Kidney tubule cell (primary cell): ENCODE measurements at regions not wholly inside any gene's neighbourhood (a gene's known extent, or its start where the extent isn't known, plus 50 kb on each side); places are given as distances from the start of the nearest gene placed in this dataset.

Experiments used
- DNase-seq: peaks from one replicate; pipeline ENCODE4 v3.0.0-alpha.2; 2018; ENCODE audit warnings: low spot score

DNA sequence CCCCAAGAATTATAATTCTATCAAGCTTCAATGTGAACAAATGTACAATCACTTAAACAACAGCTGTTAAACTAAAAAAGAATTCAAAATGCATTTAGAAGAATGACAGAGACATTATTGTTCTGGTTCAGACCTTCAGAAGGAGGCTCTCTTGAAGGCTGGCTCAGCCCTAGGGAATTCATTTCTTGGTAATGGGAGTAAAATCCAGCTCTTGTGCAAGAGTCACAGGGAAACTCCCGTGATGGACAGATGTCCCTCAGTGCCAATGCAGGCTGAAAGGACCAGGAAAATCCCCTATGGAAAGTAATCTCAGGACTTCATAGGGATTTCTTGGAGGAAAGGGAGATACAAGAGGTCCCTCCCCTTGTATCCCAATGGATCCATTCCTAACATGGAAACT lies 149.9 kb upstream of the STT3B start:
- no peak for DNase-seq

DNA sequence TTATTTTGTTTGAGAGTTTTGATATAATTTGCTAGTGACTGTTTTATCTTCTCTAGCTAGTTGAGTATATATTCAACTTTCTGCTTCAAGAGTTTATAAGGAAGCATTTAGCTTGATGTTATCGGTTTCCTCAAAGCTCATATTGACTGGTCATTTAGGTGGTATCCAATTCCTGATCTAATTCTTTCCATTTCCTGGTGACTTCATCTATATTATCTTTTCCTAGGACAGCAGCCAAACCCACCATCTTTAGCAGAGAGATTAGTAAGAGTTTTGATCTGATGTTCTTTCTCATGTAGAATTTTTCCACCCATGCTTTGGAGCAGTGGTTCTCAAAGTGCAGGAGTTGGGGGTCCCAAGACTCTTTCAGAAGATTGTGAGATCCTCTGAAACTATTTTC lies 148.6 kb upstream of the STT3B start:
- DNase-seq, result no peak

DNA sequence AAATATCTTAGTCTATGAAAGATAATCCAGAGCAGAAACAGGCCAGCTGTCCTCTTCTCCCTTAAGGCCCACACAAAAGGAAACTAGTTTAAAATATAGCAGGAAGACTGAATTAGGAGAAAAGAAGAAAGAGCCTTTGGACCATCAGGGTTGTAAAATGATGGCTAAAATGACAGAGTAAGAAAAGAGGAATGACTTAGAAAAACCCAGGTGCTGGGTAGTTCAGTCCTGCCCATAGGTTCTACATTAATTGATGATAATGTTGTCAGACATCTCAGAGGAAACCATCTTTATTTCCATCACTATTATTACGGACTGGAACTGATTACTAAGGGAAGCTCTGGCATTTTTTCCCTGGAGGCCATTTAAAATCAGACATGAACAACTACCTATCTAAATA lies 142.8 kb upstream of the STT3B start:
- DNase-seq, result no peak

DNA sequence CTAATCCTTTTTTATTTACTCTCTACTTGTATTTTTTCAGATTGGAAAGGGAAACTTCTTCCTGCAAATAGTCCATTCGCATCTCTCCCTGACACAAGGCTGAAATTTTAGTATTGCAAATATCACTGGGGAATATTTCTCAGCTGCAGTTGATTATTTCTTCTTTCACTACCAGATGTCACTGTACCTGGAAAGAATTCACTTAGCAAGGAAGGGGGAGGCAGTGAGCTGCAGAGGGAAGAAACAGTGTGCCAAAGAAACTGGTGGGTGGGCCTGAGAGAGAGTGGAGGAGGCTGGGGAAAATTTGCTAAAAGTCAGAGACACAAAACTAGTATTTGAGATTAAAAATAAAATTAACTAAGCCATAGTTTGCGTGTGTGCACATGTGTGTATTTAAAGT lies 142.3 kb upstream of the STT3B start:
- DNase-seq, result no peak

DNA sequence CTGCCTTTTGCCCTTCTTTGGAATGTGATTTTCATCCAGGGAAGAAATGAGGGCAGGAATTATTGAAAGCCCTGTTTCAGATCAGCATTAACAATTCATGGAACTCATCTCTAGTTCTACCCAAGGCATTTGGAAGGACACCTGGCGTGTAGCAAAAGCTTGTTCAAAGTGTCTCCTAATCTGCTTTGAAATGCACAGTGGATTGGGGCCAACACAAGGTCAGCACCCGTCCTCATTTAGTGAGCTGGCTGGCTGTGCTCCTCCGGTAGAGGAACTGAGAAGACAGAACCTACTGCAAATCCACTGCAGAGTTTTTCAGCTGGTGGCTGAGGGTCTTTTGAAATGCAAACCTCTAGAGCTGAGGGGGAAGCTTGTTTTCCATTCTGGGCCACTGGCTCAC lies 141.6 kb upstream of the STT3B start:
- no peak for DNase-seq

DNA sequence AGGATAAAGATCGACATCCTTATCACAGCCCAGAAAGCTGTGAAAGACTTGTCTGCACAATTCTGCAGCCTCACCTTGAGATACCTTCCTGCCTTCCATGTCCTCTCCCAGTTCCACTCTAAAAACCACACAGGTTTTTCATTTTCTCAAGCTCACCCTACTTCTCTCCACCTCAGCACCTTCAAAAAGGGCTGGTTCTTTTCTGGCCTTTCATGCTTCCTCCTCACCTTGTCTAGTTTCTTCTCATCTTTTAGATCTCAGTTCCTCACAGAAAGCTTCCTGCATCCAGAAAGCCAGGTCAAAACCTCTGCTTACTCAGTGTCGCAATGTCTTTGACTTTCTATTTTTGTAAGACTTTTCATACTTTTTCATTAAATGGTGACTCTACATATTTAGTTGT lies 140.2 kb upstream of the STT3B start:
- DNase-seq, result no peak

DNA sequence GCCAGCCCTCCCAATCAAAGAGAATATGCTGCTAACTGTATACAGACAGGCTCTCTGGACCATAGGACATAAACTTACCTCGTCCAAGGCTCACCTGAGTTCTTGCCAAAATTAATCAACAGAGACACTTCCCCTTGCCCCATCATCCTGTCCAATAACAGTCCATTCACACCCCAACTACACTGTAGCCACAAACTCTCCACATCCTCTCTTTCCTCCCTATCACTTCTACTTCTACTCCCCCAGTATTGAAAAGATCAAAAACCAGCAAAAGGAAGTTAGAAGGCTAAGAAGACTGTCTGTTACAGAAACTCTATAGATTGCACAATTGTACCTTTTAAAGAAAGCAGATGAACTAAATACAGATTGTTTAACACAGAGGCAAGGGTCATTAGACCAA lies 133.5 kb upstream of the STT3B start:
- no peak for DNase-seq

DNA sequence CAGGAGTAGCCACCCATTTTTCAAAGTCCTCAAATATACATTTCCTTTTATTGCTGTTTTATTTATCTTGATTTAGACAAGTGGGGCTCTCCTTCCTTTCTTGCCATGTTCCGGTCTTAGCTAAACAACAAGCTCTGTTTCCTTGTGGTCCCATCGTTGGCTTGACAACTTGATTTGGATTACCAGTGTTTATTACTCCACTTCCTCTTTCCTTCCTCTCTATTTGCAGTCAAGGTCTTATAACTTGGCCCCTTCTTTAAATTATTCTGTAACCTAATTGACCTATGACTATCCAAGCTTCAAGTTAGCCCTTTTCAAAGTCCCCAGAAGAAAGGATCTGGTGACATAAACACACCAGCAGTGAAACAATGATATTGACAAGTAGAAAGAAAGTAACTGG lies 130.6 kb upstream of the STT3B start:
- DNase-seq, result no peak

DNA sequence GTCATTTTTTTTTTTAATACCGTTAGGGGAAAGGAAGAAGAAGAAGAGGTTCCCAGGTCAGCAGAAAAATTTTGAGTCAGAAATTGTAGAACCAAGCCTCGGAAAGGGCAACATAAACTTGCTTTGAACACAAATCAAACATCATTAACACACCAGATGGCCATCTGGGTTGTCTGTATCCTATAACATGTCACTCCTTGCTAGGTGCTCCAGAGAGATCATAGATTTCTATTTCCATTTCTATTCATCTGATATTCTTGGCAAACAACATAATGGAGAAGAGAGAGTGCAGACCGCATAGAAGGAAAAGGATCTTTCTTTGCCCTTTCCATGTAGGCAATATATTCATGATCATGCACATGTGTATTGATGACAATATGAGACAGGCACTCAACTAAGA lies 129.5 kb upstream of the STT3B start:
- DNase-seq, result no peak

DNA sequence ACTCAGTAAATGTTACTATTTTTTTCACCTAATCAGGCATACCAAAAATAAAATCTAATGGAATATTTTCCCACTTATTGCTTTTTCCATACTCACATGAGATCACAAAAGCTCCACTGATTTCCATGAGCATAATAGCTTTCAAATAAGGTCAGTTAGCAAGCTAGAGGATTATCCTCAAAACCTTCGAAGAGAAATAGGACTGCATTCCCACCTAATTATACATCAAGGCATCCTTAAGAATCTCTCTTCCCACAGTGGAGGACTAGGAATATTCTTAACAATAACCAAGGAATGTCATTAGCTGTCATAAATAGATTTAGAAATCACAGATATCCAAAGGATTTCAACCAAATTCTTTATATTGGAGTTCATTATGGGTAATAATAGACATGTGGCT lies 127.9 kb upstream of the STT3B start:
- no peak for DNase-seq

DNA sequence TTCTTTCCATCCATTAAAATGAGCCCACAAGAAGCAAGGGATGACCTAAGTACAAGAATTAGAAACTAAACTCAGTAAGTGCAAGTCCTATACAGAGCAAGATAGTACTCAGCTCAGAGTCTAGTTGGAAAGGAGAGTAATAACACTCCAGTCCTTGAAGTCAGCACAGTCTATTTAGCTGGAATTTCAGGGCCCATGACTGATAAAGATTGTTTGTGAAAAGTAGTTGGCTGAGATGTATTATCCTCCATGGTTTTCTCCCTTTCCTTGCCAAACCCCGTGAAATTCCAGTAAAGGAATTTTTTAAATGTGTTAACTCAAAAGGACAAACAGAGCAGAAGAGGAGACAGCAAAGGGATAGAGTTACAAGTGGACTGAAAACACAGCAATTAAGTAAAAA lies 127.2 kb upstream of the STT3B start:
- DNase-seq, result no peak

DNA sequence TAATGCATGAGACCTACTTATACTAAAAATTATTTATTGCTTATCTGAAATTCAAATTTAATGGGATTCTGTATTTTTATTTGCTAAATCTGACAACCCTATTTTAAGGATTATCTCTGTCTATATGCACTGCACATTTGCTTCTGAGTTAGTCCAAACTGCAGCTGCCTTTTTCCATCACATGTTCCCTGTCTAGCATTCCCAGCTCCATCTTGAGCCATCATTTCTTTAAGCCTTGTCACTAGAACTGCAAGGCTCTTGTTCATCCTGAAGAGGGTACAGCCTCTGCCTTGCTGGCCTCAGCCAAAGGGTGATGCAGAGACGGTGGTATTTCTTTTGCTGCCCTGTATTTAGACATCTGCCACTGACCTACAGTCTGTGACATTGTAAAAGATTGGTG lies 125.8 kb upstream of the STT3B start:
- DNase-seq, result no peak

DNA sequence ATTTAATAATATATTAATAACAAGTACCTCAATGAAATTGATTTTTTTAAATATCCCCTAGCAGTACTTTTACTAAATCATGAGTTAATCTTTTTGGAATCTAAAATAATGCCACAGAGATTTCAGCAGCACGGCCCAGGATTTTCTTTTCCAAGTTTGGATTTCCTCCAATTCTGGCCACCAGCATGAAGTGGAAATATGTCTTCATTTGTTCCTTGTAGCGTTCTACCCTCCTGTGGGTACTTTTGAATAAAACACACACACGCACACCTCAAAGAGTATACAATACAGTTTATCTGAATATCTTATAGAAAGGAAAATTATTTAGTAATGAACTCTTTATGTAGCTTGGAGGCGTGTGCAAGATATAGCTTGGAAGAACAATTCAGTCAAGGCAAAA lies 125.1 kb upstream of the STT3B start:
- no peak for DNase-seq

DNA sequence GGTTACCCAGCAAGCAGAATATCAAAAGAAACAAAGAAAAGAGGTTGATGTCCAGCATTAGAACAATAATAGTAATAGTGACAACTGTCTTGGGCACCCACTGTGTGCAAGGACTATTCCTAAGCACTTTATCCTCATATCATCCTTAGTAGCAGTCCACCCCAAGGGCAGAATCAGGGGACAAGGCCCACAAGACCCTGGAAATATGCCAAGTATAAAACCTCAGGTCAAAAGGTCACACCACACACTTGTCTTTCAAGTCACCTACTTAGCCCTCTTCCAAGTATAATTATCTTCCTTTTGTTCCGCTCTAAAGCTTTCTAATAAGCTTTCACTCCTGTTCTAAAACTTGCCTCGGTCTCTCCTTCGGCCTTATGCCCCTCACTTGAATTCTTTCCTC lies 124.0 kb upstream of the STT3B start:
- DNase-seq, result no peak

DNA sequence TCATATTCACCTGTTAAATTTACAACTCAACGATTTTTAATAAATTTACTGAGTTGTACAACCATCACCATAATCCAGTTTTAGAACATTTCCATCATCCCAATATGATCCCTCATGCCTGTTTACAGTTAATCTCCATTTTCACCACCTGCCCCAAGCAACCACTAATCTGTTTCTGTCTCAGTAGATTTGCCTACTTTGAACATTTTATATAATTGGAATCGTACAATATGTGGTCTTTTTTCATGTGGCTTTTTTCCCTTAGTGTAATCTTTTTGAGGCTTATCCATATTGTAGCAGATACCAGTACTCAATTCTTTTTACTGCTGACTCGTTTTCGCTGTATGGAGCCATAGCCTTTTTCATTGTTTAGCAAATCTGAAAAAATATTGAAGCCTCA lies 123.3 kb upstream of the STT3B start:
- no peak for DNase-seq

DNA sequence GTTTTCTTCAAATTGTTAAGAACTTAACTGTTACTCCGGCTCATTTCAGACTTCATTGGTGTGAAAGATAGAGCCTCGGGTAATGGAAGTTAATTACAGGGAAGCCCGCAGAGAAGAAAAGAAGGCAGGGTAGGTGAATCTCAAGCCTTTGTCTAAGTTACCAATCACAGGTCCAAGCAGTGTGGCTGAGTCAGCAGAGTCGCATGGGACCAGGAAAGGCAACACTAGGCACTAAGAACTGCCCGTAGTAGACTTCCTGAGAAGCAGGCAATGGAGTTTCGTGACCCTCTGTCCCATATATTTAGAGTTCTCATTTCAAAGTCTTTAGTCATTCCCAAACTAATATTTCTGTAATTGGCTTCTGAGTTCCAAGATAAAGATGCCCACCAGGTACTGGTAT lies 122.9 kb upstream of the STT3B start:
- no peak for DNase-seq

DNA sequence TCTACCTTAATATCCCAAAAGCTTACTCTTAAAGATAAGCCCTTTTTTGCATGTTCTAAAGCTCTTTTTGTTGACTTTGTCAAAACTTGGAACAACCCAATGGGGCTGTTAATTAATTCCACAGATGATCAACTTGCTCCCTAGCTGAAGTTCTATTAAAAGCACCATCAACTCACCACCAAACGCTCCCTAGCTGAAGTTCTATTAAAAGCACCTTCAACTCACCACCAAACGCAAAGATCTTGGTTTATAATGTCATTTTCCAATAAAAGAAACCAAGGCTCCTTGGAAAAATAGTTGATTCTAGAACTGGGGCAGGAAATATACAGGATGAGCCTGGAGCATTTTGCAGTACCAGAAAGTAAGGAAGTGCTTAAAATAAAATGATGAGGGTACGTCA lies 122.3 kb upstream of the STT3B start:
- no peak for DNase-seq

DNA sequence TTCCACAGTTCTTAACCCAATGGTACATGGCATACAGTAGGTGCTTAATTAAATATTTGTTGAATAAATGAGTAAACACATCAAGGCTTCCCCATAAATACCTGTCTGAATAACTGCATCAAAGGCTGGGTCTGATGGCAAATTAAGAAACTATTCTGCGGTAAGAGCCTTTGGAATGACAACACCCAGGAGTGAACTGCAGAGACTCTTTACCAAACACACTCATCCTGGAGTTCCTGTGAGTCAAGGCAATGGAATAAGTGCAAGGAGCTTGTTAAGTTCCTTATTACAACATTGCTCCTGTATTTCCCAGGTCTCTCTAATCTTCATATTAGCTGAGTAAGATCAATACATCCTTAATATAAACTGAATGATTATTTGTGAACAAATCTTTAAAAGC lies 119.9 kb upstream of the STT3B start:
- peak; percentile 36 for DNase-seq

DNA sequence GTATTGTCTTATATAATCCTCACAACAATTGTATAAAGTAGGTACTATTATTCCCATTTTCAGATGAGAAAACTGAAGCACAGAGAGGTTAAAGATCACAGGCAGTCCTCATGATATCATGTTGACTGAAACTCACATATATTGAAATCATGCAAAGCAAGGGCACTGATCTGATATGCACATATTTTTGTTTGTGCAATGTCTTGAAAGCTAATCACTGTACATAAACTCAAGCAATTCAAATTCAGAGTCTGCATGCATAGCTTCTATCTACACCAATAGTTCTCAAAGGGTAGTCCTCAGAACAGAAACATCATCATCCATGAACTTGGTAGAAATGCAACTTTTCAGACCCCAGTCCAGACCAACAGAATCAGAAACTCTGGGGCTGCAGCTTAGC lies 119.2 kb upstream of the STT3B start:
- no peak for DNase-seq

DNA sequence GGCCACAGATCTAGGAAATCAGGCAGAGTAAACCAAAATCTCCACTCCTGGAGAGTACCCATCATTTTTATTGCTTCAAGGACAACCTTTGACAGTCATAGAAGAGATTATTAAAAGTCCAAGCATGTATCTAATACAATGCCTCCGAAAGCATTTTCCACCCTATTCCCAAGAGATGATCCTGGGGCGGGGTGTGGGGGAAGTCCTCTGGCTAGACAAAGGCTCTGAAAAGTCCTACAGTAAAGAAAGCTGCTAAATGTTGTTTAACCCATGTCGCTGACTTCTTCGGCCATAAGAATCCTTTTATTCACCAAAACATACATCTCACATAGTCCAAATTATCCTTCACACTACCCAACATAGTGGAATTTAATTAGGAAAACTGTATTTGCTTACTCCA lies 115.7 kb upstream of the STT3B start:
- no peak for DNase-seq

DNA sequence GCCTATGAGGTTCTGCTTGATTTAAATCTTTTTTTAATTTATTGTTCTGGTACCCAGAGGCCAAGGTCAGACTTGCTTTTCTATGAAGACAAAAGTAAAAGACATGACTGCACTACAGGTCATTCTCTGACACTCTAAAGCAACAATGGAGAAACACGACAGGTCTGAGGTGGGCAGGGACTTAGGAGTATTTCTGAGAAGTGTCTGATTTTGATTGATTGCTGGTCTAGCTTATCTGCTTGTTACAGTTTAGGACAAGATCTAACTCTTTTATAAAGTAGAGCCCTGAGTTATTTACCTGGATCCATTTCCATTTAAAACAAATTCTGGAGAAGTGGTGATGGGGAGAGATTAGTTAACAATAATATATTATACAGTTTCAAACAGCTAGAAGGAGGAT lies 115.2 kb upstream of the STT3B start:
- no peak for DNase-seq

DNA sequence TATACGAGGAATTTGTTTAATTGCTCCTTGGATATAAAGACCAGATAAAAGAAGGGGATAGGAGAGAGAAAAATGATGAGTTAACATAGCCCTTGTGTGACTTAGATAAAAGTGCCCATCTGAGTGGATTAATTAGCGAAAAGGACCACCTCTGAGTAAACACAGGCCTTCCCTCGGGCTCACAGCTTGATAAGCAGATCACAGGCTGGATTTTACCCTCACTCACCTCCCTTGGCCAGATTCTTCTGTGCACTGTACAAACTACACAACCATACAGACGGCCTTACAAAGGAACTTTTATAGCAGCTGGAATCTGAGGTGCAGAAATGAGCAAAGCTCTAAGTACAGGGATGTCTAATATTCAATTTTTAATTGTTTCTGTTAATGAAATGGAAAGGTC lies 112.4 kb upstream of the STT3B start:
- no peak for DNase-seq

DNA sequence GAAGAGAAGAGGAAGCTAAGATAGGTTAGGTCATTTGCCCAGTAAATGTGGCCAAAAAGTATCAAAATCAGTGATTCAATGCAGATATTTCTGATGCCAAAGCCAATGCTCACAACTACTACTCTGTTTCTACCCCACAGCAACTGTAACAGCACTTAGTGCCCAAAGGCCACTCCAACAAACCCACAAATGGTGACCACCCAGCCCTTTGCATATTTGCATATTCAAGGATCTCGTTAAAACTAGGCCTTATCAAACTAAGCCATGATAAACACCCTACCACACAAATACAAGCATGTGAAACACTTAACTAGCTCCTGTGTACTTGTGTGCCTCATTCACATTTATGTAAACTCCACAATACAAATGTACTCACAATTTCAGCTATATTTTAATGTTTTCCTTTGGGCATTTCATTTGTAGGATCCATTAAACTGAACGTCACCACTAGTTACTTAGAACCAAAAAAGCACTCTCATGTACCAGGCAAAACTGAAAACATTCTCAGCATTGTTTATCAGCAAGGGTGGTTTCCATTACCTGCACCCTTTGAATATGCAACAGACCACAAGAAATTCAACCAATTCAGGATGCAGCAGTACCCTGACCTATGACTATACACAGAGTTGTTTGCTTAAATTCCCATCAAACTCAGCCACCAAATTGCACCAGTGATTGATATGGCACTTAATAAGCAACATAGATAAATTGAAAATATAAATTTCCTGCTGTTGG lies 111.2 kb upstream of the STT3B start:
- peak; percentile 9 for DNase-seq

DNA sequence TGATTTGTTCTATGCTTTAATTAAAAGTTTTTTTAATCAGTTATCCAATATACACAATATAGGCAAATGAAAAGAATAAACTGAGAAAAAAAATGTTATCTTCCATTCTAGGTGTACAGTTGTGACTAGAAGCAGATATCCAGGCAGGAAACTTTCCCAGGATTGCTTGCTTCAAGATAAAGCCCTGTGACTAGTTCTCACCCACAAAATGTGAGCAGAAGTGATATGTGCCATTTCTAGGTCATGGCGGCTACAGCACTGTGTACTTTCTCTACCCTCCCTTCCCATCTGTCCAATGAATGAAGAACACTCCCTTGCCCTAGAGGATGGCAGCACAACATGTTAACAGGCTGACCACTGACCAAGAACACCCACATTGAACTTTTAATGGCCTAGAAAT lies 110.5 kb upstream of the STT3B start:
- DNase-seq, result no peak

DNA sequence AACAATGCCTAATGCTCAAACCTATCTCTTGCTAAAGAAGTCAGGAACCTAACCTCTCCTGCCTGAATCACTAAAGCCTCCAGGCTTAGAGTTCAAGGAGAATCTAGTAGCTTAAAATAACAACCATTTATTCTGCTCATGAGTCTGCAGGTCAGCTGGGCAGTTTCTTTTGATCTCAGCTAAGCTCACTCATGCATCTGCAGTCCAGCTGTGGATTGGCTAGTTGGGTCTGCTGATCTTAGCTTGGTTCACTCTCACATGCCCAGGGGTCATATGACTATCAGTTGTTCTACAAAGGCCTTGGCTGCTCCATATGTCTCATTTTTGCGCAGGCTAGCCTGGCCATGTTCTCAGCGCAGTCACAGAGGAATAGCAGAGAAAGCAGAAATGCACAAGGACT lies 109.2 kb upstream of the STT3B start:
- peak; percentile 66 for DNase-seq
